ENCODE measurements at regions not wholly inside any gene's neighbourhood (a gene's known extent, or its start where the extent isn't known, plus 50 kb on each side); places are given as distances from the start of the nearest gene placed in this dataset.
A peak's percentile ranks its signal among the peaks of the same experiment; 100 is the strongest.

GRCh38 chr7:42858570-42858969, 53.3 kb downstream of the C7orf25 start:
- peak; percentile 8 for DNase-seq

- DNase-seq, result no peak
Measured at GRCh38 chr7:42856605-42856987, 55.3 kb downstream of the C7orf25 start.

DNA sequence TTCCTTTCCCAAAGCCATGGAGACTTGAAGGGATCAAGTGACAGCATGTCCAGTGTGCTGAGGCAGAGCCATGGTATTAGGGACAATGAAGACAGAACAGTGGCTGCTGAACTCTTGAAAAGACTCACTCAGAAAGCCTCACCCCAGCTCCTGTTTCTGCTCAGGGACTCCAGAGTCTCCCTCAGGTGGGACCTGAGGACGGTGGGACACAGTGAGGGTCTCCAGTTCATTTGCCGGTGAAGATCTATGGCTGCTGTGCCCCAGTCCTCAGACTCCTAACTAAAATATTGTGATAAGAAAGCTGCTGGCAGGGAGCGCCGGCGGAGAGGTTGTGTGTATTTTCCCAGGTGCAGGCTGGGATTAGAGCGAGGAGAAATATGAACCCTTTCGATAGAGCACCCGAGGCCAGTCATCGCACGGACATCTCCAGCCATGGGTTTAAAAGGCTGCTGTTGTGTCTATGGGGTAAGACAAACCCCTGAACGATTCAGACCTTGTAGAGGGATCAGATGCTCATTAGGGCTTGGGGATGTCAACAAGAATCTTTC, 57.2 kb downstream of the C7orf25 start:
- no peak for DNase-seq

- no peak for DNase-seq
Measured at GRCh38 chr7:42852531-42852930, 59.3 kb downstream of the C7orf25 start.

DNA sequence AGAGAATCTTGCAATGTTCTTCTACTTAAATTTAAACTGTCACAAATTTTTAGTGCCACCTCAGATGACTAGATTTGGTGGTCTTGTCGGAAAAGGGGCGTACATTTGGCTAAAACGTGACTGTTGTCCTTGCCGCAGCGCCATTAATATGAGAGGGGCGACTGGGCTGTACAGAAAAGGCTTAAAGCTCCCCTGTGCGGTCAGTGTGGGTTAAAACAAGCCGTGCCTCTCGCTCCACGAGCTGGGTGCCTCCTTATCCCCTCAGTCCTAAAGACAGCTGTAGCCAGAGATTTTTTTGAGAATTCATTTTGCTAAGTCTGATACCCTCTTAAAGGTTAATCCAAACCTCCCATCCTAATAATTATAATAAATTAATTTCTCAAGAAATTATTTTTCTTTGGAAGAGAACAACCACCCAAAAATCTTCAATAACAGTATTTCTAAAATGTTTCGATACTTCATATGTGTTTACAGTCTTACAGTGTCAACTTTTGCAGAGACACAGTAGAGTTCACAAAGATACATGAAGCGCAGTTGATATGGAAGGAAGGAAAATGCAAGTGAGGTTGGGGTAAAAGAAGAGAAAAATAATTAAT, 68.6 kb downstream of the C7orf25 start:
- DNase-seq, result peak; percentile 10

GRCh38 chr7:42834676-42835075, 77.2 kb downstream of the C7orf25 start:
- DNase-seq, result no peak

DNA sequence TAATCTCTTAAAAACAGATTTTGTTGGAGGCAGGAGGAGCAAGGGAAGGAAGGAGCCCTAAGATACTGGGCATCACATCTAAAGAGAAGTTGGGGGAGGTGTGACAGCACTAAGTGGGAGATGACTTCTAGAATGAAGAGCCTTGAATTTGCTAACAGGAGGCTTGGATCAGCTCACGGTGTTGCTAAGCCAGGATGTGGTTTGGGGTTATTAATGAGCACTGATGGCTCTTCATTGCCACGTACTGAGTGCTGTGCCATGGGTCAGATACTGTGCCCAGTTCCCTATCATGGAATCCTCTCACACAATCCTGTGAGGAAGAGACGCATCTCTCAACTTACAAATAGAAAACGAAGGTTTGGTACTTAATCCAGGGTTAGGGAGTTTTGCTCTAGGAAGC, 78.5 kb downstream of the C7orf25 start:
- no peak for DNase-seq

- DNase-seq, result no peak
Measured at GRCh38 chr7:42832667-42833066, 79.2 kb downstream of the C7orf25 start.

- no peak for DNase-seq
Measured at GRCh38 chr7:42831718-42832522, 80.0 kb downstream of the C7orf25 start.

- no peak for DNase-seq
Measured at GRCh38 chr7:42831006-42831717, 80.7 kb downstream of the C7orf25 start.

- DNase-seq, result no peak
Measured at GRCh38 chr7:42812779-42813178, 99.1 kb downstream of the C7orf25 start.

DNA sequence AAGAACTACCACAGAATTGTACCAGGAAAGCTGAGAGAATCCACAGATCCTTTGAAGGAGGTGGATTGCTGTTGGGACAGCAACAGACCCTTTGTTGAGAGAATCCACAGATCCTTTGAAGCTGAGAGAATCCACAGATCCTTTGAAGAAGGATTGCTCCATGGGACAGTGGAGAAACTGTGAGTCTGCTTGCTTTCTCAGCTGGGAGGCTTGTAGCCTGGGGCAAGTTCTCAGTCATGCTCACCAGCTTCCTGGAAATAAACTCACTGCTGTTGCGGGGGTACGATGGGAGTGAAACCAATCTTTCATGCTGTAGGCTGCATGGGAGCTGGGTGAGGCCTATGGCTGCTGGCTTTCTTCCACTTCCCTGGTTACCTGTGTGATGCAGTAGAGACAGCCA, 106.3 kb downstream of the C7orf25 start:
- no peak for DNase-seq

DNA sequence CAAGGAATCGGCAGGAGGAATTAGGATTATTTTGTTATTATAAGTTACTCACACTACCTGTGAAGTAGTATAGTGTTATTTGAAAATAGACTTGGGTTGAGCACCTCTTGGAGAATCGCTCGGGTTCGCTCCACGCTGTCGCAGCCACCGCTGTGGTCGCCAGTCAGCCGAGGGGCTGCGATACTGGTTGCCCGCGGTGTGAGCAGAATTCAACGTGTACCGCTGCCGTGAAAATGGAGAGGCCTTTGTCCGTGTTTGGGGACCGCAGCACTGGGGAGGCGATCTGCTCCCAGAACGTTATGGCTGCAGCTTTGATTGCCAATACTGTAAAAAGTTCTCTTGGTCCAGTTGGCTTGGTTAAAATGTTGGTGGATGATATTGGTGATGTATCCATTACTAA, 117.2 kb downstream of the C7orf25 start:
- no peak for DNase-seq

DNA sequence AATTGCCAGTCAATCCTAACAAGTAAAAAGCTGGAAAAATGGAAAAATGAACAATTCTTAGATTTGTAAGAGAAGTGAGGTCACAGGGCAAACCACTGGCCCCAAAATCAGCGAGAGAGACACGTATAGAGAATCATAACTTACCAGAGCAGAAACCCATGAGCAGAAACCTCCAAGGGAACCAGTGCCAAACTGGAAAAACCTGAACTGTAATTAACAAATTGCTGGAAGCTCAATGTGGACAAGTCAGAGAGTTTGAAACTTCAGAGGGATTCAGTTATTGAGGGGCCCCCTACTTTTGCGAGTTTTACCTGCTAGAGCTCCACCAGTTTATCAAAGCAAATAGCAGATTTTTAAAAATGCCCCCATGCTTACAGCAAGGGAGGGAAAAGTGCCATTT, 119.0 kb downstream of the C7orf25 start:
- no peak for DNase-seq

DNA sequence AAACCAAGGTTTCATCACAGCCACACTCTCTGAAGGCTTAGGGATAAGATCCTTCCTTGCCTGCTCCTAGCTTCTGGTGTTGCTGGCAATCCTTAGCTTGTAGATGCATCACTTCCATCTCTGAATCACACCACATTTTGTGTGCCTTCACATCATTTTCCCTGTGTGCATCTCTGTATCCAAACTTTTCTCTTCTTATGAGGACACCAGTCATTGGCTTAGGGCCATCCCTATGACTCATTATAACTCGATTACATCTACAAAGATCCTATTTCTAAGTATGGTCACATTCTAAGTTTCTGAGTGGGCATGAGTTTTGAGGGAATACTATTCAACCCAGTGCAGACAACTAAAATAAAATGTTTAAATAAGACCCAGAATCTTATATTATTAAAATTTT, 121.7 kb downstream of the C7orf25 start:
- no peak for DNase-seq

DNA sequence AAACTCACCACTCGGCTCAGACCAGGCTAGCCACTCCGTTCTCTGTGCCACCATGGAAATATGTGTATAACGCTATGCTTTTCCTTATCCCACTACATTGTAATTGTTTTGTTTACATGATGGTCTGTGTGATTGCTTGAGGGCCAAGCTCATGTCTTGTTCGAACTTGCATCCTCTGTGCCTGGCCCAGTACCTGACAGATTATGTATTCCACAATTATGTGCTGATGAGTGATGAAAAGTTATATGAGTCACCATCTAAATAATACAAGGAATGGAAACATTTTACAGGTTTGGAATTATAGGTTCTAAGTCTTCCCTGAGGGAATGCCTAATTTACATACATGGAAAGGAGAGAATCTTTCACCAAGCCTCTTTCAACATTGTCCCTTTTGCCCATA, 137.4 kb downstream of the C7orf25 start:
- no peak for DNase-seq

DNA sequence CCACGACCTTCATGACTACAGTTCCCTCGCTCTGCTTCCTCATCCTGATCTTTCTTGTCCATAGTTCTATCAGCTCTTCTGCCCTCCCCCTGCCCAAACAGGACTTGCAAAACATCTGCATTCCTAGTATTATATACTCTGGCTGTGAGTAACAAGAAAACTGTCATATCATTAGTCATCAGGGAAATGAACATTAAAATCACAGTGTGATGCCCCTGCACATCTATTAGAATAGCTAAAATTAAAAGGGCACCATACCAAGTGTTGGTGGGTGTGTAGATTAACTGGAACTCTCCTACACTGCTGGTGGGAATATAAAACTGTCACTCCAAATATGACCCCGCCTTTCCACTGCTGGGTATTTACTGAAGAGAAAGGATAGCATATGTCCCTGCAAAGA, 141.8 kb downstream of the C7orf25 start:
- DNase-seq, result no peak

- no peak for DNase-seq
Measured at GRCh38 chr7:42768045-42768444, 143.8 kb downstream of the C7orf25 start.

- no peak for DNase-seq
Measured at GRCh38 chr7:42766782-42767423, 145.0 kb downstream of the C7orf25 start.

DNA sequence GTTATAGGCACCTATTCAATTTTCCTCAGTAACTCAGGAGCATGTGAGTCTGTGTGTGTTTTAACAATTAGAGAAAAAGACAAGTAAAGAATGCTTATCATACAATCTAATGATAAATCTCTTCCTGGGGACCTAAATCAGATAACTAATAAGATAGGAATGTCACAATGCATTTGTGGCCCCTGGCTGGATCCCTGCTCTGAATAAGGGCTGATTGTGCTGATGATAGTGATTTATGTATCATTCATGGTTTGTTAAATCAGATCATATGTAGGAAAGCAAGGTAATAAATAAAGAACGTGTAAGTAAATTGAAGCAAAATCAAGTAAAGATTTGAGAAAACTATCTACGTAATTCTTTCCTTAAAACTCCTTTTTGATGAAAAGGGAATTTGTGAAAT, 145.9 kb downstream of the C7orf25 start:
- DNase-seq, result no peak

DNA sequence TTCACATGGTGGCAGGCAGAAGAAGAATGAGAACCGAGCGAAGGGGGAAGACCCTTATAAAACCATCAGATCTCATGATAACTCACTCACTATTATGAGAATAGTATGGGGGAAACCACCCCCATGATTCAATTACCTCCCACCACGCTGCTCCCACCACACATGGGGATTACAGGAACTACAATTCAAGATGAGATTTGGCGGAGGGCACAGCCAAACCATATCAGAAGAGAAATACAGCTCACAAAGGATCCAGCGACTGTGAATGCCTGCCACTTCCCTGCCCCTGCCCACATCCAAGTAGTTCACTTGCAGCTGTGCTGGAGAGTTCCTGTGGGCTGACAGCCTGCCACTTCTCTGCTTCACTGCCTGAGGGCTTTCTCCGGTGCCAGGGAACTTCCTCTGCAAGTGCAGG, 148.7 kb downstream of the C7orf25 start:
- DNase-seq, result no peak

DNA sequence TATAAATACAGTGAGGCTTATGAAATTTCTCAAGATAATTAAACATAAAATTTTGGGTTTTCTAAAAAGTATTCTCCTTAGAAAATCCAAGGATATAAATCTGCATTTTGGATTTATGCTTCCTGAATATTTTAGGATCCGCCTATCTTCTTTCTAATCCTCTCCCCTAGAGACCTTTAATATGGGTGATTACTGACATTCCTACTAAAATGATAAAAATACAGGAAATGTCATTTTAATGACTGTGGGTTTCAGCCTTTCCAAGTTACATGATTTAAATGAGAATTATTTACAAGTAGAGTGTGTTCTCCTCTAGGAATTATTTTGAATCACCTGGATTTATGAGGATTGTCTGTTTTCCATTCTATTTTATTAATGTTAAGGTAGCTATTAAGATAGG, 150.4 kb downstream of the C7orf25 start:
- no peak for DNase-seq

DNA sequence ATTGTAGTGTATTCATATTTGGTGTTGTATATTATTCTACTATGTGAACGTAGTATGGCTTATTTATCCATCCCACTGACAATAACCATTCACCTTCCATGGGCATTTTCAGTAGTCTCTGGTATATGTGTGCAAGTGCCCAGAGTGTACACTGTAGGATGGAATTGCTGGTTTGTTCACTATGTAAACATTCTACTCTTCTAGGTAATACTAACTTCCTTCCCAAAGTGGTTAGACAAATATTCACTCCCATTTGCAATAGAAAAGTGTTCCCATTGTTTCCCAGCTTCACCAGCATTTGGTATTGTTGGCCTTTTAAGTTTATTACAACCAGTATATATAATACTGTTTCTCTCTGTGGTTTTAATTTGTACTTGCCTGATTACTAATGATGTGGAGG, 153.7 kb downstream of the C7orf25 start:
- no peak for DNase-seq

Measured in 8988T (cell line).